GM23248 (cell line): ENCODE measurements at regions not wholly inside any gene's neighbourhood (a gene's known extent, or its start where the extent isn't known, plus 50 kb on each side); places are given as distances from the start of the nearest gene placed in this dataset.
"Not testable (repeated sequence)": the region's sequence is repeated elsewhere in the genome, so short reads cannot be mapped to it uniquely, and the experiment has no call there.

Experiments
- DNase-seq: peaks from one replicate; pipeline ENCODE4 v3.0.0-alpha.2; 2015
- H2AFZ ChIP-seq: fragments of 200-600 bp; sonication (generic); 2 replicates; pipeline ENCODE4 v1.6.1; 2016; ENCODE audit warnings: antibody characterized with exemption
- H3F3A ChIP-seq: fragments of 200-600 bp; sonication (generic); 2 replicates; pipeline ENCODE4 v1.6.1; 2016; ENCODE audit warnings: mild to moderate bottlenecking, antibody characterized with exemption, mixed run types; ENCODE audit not compliant: insufficient read depth
- H3K27ac ChIP-seq: fragments of 200-600 bp; sonication (generic); 2 replicates; pipeline ENCODE4 v1.5.1; 2016; ENCODE audit warnings: mild to moderate bottlenecking
- H3K27me3 ChIP-seq: fragments of 200-600 bp; sonication (generic); replicated peaks from 2 replicates; pipeline ENCODE4 v1.6.1; 2016; ENCODE audit warnings: mild to moderate bottlenecking; ENCODE audit not compliant: insufficient read depth
- H3K36me3 ChIP-seq: fragments of 200-600 bp; sonication (generic); 2 replicates; pipeline ENCODE4 v1.6.1; 2016; ENCODE audit warnings: low read depth, mild to moderate bottlenecking
- H3K4me1 ChIP-seq: fragments of 200-600 bp; sonication (generic); 2 replicates; pipeline ENCODE4 v1.6.1; 2016; ENCODE audit warnings: mild to moderate bottlenecking; ENCODE audit not compliant: insufficient read depth
- H3K4me2 ChIP-seq: fragments of 200-600 bp; sonication (generic); one replicate; pipeline ENCODE4 v1.6.1; 2016; ENCODE audit warnings: mild to moderate bottlenecking; ENCODE audit not compliant: unreplicated experiment
- H3K4me3 ChIP-seq: fragments of 200-600 bp; sonication (generic); 2 replicates; pipeline ENCODE4 v1.5.1; 2016; ENCODE audit warnings: mild to moderate bottlenecking
- H3K79me2 ChIP-seq: fragments of 200-600 bp; sonication (generic); 2 replicates; pipeline ENCODE4 v1.6.1; 2016; ENCODE audit warnings: mild to moderate bottlenecking; ENCODE audit not compliant: insufficient read depth
- H3K9ac ChIP-seq: fragments of 200-600 bp; sonication (generic); 2 replicates; pipeline ENCODE4 v1.6.1; 2016; ENCODE audit warnings: mild to moderate bottlenecking
- H3K9me2 ChIP-seq: fragments of 200-600 bp; sonication (generic); 2 replicates; pipeline ENCODE4 v1.6.1; 2016; ENCODE audit warnings: mixed run types, mild to moderate bottlenecking, moderate library complexity; ENCODE audit not compliant: insufficient read depth
- H3K9me3 ChIP-seq: fragments of 200-600 bp; sonication (generic); one replicate; pipeline ENCODE4 v1.6.1; 2017; ENCODE audit warnings: low read depth
- H4K20me1 ChIP-seq: fragments of 200-600 bp; sonication (generic); 2 replicates; pipeline ENCODE4 v1.6.0; 2016; ENCODE audit not compliant: insufficient read depth
- WGBS, 2 experiments: methylation state at CpG; one replicate each; pipeline ENCODE4 v1.1.6; 2015 to 2017; ENCODE audit warnings: low lambda C conversion rate in 2 of 2, low coverage in 1 of 2; ENCODE audit errors: missing lambda C conversion rate in 2 of 2; 5-methylcytosine and 5-hydroxymethylcytosine counted together
- in situ Hi-C: fragments of 300-500 bp; cut with MboI; formaldehyde crosslinking; loops from 2 replicates; pipeline ENCODE4 v1.15.0; 2020

DNA sequence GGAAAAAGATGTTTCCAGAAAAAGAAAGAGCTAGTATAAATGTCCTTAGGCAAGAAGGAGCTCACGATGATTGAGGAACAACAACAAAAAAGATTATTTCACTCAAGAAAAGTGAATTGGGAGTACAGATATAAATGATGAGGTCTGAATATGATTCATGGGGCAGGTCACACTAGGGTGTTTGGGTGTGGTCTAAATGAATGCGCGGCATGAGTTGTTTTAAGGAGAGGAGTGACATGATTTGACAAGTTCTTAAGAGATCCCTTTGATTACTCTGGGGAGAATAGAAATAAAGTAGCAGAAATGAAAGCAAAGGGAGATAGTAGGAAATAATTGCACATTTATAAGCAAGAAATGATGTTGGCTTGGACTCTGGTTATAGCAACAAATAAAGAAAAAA is 59.3 kb downstream of the NUTM2D start:
- H3K9ac ChIP-seq, in situ Hi-C loops, H3F3A ChIP-seq, H3K79me2 ChIP-seq, H3K9me2 ChIP-seq, H3K27me3 ChIP-seq, H3K4me1 ChIP-seq, H3K36me3 ChIP-seq, H3K4me3 ChIP-seq, H4K20me1 ChIP-seq, H3K9me3 ChIP-seq, H3K27ac ChIP-seq: not testable (repeated sequence)
- peak; percentile 57 for DNase-seq
- Histone ChIP-seq H2AFZ (peak overlapping the region; percentile 34; the same call in 1 of the 2 replicates), H3K4me2 (peak overlapping the region; percentile 55)
- 11 to 13% methylated on average over 3 of the region's 3 CpGs for WGBS, 2 experiments

DNA sequence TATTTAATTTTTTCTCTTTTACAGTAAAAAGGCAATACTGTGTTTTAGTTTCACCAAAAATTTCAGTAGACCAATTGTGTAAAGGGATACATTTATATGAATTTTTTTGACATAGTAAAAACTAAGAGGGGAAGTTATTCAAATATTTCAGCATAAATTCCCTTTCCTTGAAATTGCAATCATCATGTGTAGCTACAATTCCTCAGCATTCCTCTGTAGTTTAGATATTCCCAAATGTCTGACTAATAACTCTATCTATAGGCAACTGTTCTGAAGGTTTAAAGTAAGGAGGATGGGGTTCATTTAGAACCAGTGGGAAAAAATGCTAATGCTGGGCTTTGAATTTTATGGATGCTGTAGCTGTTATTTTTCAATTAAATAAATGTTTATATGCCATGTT is 65.1 kb downstream of the NUTM2D start:
- in situ Hi-C loops, H2AFZ ChIP-seq, H3K27me3 ChIP-seq, H3K9me3 ChIP-seq, H3K9me2 ChIP-seq, H3K4me2 ChIP-seq, H3K36me3 ChIP-seq, DNase-seq, H3F3A ChIP-seq, H4K20me1 ChIP-seq, H3K79me2 ChIP-seq, H3K4me3 ChIP-seq, H3K4me1 ChIP-seq, H3K9ac ChIP-seq, H3K27ac ChIP-seq: not testable (repeated sequence)

DNA sequence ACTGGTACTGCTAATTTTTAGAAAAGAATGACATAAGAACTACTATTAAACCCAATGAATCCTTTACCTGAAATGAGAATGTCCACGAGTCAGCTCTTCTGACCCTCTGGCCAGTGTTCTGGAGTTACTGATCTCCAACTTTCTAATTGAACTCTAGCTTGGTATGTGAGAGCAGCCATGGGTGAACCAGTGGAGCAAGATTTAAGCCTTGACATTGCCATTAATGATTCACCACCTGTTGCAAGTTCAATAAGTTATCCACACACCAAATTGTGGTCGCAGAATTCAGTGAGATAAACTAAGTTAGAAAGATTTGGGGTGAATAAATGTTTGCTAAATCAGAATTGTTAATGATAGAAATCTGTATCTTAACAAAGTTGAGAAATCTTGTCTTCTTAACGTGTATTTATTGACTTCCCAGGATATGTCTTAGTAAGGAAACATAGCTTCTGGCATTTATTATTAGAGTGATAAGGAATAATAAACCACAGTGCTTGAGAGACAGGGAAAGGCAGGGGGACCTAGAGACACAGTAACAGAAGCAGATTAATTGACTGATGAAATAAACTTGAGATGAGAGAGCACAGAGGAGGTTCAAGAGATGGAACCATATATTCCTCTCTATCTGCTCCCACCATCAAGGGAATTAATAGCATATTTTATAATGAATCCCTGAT is 67.3 kb downstream of the NUTM2D start:
- H3K27ac ChIP-seq, H3K9me3 ChIP-seq, H3F3A ChIP-seq, H3K79me2 ChIP-seq, H3K27me3 ChIP-seq, H3K4me1 ChIP-seq, H3K4me2 ChIP-seq, in situ Hi-C loops, H3K9me2 ChIP-seq, H4K20me1 ChIP-seq, H3K9ac ChIP-seq, H3K4me3 ChIP-seq, DNase-seq, H2AFZ ChIP-seq, H3K36me3 ChIP-seq: not testable (repeated sequence)
- 64 to 68% methylated on average over 3 of the region's 3 CpGs for WGBS, 2 experiments

DNA sequence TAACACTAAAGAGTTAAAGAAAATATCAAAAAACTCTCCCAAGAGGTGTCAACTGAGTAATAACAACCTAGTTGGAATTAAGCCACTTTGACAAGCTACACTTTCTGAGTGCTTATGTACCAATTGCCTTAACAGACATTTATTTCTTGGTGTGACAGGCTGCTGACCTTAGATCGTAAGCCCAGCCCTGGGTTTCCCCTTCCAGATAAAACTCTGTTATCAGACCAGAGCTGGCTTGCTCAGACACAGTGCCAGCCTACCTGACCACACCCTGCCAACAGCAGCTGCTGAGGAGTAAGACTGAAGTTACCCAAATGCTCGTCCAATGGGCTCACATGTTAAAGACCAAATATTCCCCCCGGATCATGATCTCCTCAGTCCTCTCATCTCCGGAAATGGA is 70.9 kb upstream of the MINPP1 start:
- H3K4me1 ChIP-seq, H3K9ac ChIP-seq, H3K4me3 ChIP-seq, H3K27ac ChIP-seq, H4K20me1 ChIP-seq, H3F3A ChIP-seq, H3K36me3 ChIP-seq, H3K9me3 ChIP-seq, DNase-seq, H2AFZ ChIP-seq, H3K4me2 ChIP-seq, H3K79me2 ChIP-seq, H3K9me2 ChIP-seq, H3K27me3 ChIP-seq, in situ Hi-C loops: not testable (repeated sequence)
- 84 to 87% methylated on average over 1 of the region's 4 CpGs for WGBS, 2 experiments

DNA sequence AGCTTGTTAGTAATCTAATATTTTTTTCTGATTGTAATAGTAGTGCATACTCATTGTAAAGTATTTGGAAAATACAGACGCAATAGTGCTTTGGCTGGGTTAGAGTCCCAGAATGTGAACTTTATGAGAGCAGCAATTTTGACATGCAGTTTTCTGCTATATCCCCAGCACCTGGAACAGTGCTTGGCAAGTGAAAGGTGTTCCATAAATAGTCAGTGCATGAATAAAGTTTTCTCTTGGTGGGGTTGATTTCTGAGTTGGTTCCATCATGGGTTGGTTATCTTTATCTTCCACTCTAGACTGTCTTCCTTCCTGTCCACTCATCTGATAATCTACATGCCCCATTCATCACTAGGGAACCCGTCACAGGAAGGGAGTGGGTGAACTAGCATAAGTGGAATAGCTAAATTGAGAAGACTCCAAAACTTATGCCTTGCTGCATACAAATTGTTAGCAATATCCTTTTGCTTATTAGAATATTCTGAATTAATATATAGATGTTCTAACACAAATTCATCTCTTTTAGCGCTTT is 69.3 kb upstream of the MINPP1 start:
- H3K9me3 ChIP-seq, H3K4me1 ChIP-seq, H3K9me2 ChIP-seq, H3K27ac ChIP-seq, H4K20me1 ChIP-seq, DNase-seq, H3K4me3 ChIP-seq, H2AFZ ChIP-seq, H3F3A ChIP-seq, H3K4me2 ChIP-seq, H3K9ac ChIP-seq, H3K27me3 ChIP-seq, in situ Hi-C loops, H3K79me2 ChIP-seq, H3K36me3 ChIP-seq: not testable (repeated sequence)
- WGBS, 2 experiments, result 93 to 100% methylated on average over 2 of the region's 3 CpGs

DNA sequence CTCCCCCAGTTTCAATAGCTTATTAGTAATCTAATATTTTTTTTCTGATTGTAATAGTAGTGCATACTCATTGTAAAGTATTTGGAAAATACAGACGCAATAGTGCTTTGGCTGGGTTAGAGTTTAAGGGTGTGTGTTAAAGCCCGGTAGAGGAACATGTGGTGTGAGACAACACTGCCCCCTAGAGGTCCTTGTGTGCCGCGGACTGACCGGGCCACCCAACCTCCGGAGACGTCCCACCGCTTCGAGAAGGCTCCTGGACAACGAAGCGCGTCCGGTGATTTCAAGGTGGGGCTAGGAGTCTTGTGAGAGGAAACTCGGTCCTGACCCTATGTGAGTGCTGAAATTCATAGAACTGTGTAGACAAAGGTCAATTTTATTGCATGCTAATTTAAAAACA is 68.6 kb upstream of the MINPP1 start:
- H2AFZ ChIP-seq, H3K27me3 ChIP-seq, H3K9me3 ChIP-seq, H3K9ac ChIP-seq, H3K36me3 ChIP-seq, in situ Hi-C loops, H3F3A ChIP-seq, H3K27ac ChIP-seq, DNase-seq, H3K4me2 ChIP-seq, H4K20me1 ChIP-seq, H3K79me2 ChIP-seq, H3K4me3 ChIP-seq, H3K4me1 ChIP-seq, H3K9me2 ChIP-seq: not testable (repeated sequence)
- 2 to 4% methylated on average over 10 of the region's 14 CpGs for WGBS, 2 experiments

DNA sequence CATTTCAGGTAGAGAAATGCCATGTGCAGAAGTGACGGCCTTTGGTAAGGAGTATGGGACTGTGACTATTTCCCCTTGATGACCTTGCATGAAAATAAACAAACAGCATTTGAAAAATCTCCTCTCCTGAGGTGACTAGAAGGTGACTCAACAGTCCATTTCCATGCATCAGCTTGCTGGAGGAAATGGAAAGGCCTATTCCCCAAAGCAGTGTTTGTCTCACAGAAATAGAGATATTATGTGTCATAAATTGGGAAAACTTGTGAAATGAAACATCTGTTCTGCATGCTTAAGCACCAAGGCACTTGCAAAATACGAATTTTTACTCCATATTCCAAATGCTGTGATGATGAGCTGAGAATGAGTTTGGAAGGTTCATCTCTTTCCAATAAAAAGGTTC is 67.2 kb upstream of the MINPP1 start:
- H4K20me1 ChIP-seq, H3K4me2 ChIP-seq, H3K4me1 ChIP-seq, H3K4me3 ChIP-seq, H3K79me2 ChIP-seq, H3K27me3 ChIP-seq, H3K27ac ChIP-seq, H3K36me3 ChIP-seq, H3K9ac ChIP-seq, H3F3A ChIP-seq, H2AFZ ChIP-seq, H3K9me2 ChIP-seq, H3K9me3 ChIP-seq, in situ Hi-C loops: not testable (repeated sequence)
- DNase-seq, result peak; percentile 66
- WGBS, 2 experiments, result 0% methylated on average over 1 of the region's 2 CpGs
